ENCODE measurements at regions not wholly inside any gene's neighbourhood (a gene's known extent, or its start where the extent isn't known, plus 50 kb on each side); places are given as distances from the start of the nearest gene placed in this dataset.

GRCh38 chr5:6850106-6850432 lies 136.8 kb downstream of the TENT4A start:
- WGBS, 3 donors = 58 to 80% (median 61%) methylated on average over 6 of the region's 6 CpGs
- Histone ChIP-seq H3K4me1 (no peaks in the 10 kb centered on the region), H3K36me3 (ENCODE audit: insufficient read depth in 1 of 2, low read depth in 1 of 2) (no peaks in the 10 kb centered on the region), H3K4me3 (no peak overlapping the region), H3K9me3 (no peaks in the 10 kb centered on the region), H3K27me3 (ENCODE audit: insufficient read depth in 3 of 3, low read length in 2 of 3) (no peaks in the 10 kb centered on the region), H3K27ac (no peak overlapping the region)
- DNase-seq = no peak
- ATAC-seq = no peak
- TF ChIP-seq, protein P1, sequence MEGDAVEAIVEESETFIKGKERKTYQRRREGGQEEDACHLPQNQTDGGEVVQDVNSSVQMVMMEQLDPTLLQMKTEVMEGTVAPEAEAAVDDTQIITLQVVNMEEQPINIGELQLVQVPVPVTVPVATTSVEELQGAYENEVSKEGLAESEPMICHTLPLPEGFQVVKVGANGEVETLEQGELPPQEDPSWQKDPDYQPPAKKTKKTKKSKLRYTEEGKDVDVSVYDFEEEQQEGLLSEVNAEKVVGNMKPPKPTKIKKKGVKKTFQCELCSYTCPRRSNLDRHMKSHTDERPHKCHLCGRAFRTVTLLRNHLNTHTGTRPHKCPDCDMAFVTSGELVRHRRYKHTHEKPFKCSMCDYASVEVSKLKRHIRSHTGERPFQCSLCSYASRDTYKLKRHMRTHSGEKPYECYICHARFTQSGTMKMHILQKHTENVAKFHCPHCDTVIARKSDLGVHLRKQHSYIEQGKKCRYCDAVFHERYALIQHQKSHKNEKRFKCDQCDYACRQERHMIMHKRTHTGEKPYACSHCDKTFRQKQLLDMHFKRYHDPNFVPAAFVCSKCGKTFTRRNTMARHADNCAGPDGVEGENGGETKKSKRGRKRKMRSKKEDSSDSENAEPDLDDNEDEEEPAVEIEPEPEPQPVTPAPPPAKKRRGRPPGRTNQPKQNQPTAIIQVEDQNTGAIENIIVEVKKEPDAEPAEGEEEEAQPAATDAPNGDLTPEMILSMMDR (IDR thresholded peaks at IDR 0.05) = no peak
- intact Hi-C loops (cut with DNase I) = no loop called here

GRCh38 chr5:6856653-6857052 lies 143.4 kb downstream of the TENT4A start:
- DNase-seq = no peak
- H3K27ac ChIP-seq = no peak overlapping the region
- no peaks in the 10 kb centered on the region for H3K36me3 ChIP-seq (ENCODE audit: insufficient read depth in 1 of 2, low read depth in 1 of 2)
- no peak for ATAC-seq
- H3K4me1 ChIP-seq = peaks cover 12% of the 10 kb centered on the region
- H3K9me3 ChIP-seq = no peaks in the 10 kb centered on the region
- no peak overlapping the region for H3K4me3 ChIP-seq
- intact Hi-C loops (cut with DNase I) = no loop called here
- TF ChIP-seq, protein P1 (IDR thresholded peaks at IDR 0.05) = no peak
- 40 to 49% (median 46%) methylated on average over 5 of the region's 5 CpGs for WGBS, 3 donors
- H3K27me3 ChIP-seq (ENCODE audit: insufficient read depth in 3 of 3, low read length in 2 of 3) = no peaks in the 10 kb centered on the region

DNA sequence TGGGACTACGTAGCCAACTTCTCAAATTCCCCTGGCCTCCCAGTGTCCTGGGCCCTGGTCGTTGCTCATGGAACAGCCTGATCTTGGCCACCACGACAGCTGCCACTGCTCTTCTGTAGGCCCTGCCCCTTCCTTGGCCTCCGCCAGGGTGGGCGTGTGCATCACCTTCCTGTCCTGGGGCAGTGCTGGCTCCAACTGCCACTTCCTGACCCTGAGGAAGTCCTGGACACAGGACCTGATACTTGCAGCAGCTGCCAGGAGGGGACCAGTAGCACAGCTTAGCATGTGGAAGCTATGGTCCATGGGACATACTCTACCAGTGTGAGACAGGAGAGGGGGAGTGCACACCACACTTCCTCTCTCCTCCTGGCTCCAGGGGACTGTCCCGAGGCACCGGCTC lies 145.2 kb downstream of the TENT4A start:
- H3K9me3 ChIP-seq = no peaks in the 10 kb centered on the region
- no peaks in the 10 kb centered on the region for H3K27me3 ChIP-seq (ENCODE audit: insufficient read depth in 3 of 3, low read length in 2 of 3)
- peaks cover 12% of the 10 kb centered on the region for H3K4me1 ChIP-seq
- peak overlapping the region; percentile 57 for H3K27ac ChIP-seq
- peak; percentile 74 to 92 (median 92) for ATAC-seq
- no peak overlapping the region for H3K4me3 ChIP-seq
- 14 to 32% (median 17%) methylated on average over 7 of the region's 7 CpGs for WGBS, 3 donors
- peak; percentile 41 to 67 for DNase-seq
- TF ChIP-seq, protein P1 (IDR thresholded peaks at IDR 0.05) = no peak
- no peaks in the 10 kb centered on the region for H3K36me3 ChIP-seq (ENCODE audit: insufficient read depth in 1 of 2, low read depth in 1 of 2)
- intact Hi-C loops (cut with DNase I) = no loop called here

DNA sequence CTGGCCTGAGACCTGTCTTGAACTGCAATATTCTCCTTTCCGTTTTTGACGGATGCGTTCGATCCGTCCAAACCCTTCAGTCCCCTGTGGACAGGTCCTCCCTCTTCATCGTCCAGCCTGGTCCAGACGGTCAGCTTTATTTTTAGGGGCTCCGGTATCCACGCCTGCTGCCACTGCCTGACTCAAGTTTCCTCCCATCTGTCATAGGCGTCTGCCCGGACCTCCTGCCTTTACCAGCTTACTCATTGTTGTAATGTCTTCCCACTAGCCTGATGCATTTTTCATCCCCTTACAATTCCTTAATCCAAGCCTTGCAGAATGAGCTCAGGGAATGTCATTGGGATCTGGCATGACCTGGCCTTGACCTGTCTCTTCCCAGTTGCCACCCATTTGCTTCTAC lies 145.8 kb downstream of the TENT4A start:
- Histone ChIP-seq H3K4me3 (no peak overlapping the region), H3K27me3 (ENCODE audit: insufficient read depth in 3 of 3, low read length in 2 of 3) (no peaks in the 10 kb centered on the region), H3K9me3 (no peaks in the 10 kb centered on the region), H3K36me3 (ENCODE audit: insufficient read depth in 1 of 2, low read depth in 1 of 2) (no peaks in the 10 kb centered on the region), H3K4me1 (peaks cover 12% of the 10 kb centered on the region), H3K27ac (peak overlapping the region; percentile 57)
- no peak for DNase-seq
- 18 to 55% (median 20%) methylated on average over 11 of the region's 11 CpGs for WGBS, 3 donors
- intact Hi-C loops (cut with DNase I) = no loop called here
- TF ChIP-seq, protein P1 (IDR thresholded peaks at IDR 0.05) = no peak
- ATAC-seq = peak; percentile 80 to 91 (median 88)

GRCh38 chr5:6859951-6860638 lies 146.9 kb downstream of the TENT4A start:
- ATAC-seq = no peak
- WGBS, 3 donors = 74 to 81% (median 74%) methylated on average over 9 of the region's 9 CpGs

More at GRCh38 chr5:6859951-6860638, 146.9 kb downstream of the TENT4A start:
- Histone ChIP-seq H3K9me3 (no peaks in the 10 kb centered on the region), H3K4me3 (no peak overlapping the region), H3K27ac (no peak overlapping the region), H3K36me3 (ENCODE audit: insufficient read depth in 1 of 2, low read depth in 1 of 2) (no peaks in the 10 kb centered on the region), H3K4me1 (peaks cover 12% of the 10 kb centered on the region), H3K27me3 (ENCODE audit: insufficient read depth in 3 of 3, low read length in 2 of 3) (no peaks in the 10 kb centered on the region)
- DNase-seq = no peak
- intact Hi-C loops (cut with DNase I) = no loop called here
- TF ChIP-seq, protein P1 (IDR thresholded peaks at IDR 0.05) = no peak

All from psoas muscle (tissue), 7 donors.